Keratinocyte (primary cell): ENCODE measurements at regions not wholly inside any gene's neighbourhood (a gene's known extent, or its start where the extent isn't known, plus 50 kb on each side); places are given as distances from the start of the nearest gene placed in this dataset.

Experiments used
- DNase-seq: peaks from one replicate; pipeline ENCODE4 v3.0.0-alpha.2; 2011; ENCODE audit warnings: low read depth, missing footprints, low spot score
- FAIRE-seq: peaks from 2 replicates; lab custom pipeline; 2011; peaks lifted over from hg19 to GRCh38; lab: Jason Lieb, UNC
- H2AFZ ChIP-seq: 2 replicates; pipeline ENCODE4 v1.6.0; 2012; ENCODE audit warnings: low read length, control low read depth, inconsistent platforms; ENCODE audit not compliant: control insufficient read depth
- H3K27ac ChIP-seq: 2 replicates; pipeline ENCODE4 v1.5.1; 2011; ENCODE audit warnings: low read length; ENCODE audit not compliant: control insufficient read depth, insufficient read depth
- H3K27me3 ChIP-seq: 3 replicates; pipeline ENCODE4 v1.6.0; 2011; ENCODE audit warnings: low read length; ENCODE audit not compliant: control insufficient read depth, insufficient read depth; ENCODE audit errors: extremely low read depth
- H3K36me3 ChIP-seq, 2 experiments: 2 replicates in 1 of 2; 3 replicates in 1 of 2; pipeline ENCODE4 v1.5.1; 2011; ENCODE audit warnings: low read length in 2 of 2, mild to moderate bottlenecking in 1 of 2; ENCODE audit not compliant: control insufficient read depth in 2 of 2, insufficient read depth in 2 of 2; ENCODE audit errors: extremely low read depth in 1 of 2
- H3K4me1 ChIP-seq: 3 replicates; pipeline ENCODE4 v1.5.1; 2011; ENCODE audit warnings: low read length; ENCODE audit not compliant: control insufficient read depth, insufficient read depth; ENCODE audit errors: extremely low read depth
- H3K4me2 ChIP-seq: 3 replicates; pipeline ENCODE4 v1.6.0; 2011; ENCODE audit warnings: low read depth, low read length; ENCODE audit not compliant: control insufficient read depth, insufficient read depth; ENCODE audit errors: extremely low read depth
- H3K4me3 ChIP-seq, 3 experiments: fragments of 200-600 bp in 1 of 3; sonication (generic) in 1 of 3; 2 replicates in 2 of 3; 3 replicates in 1 of 3; pipeline ENCODE4 v1.5.1; 2011 to 2016; ENCODE audit warnings: low read length in 3 of 3, mild to moderate bottlenecking in 3 of 3, control low read depth in 2 of 3, inconsistent platforms in 1 of 3, low read depth in 1 of 3, mixed read lengths in 1 of 3, mixed run types in 1 of 3, moderate library complexity in 1 of 3; ENCODE audit not compliant: control insufficient read depth in 2 of 3, insufficient read depth in 2 of 3; ENCODE audit errors: extremely low read depth in 1 of 3
- H3K79me2 ChIP-seq: 2 replicates; pipeline ENCODE4 v1.6.0; 2012; ENCODE audit warnings: low read length; ENCODE audit not compliant: control insufficient read depth, insufficient read depth
- H3K9ac ChIP-seq: 3 replicates; pipeline ENCODE4 v1.6.0; 2011; ENCODE audit warnings: low read length; ENCODE audit not compliant: control insufficient read depth, insufficient read depth; ENCODE audit errors: extremely low read depth
- H3K9me1 ChIP-seq: 3 replicates; pipeline ENCODE4 v1.6.0; 2011; ENCODE audit warnings: low read length; ENCODE audit not compliant: control insufficient read depth, insufficient read depth; ENCODE audit errors: extremely low read depth
- H3K9me3 ChIP-seq: 2 replicates; pipeline ENCODE4 v1.5.1; 2012; ENCODE audit warnings: low read depth, low read length; ENCODE audit not compliant: control insufficient read depth
- H4K20me1 ChIP-seq: 3 replicates; pipeline ENCODE4 v1.6.0; 2011; ENCODE audit warnings: low read length; ENCODE audit not compliant: control insufficient read depth, insufficient read depth; ENCODE audit errors: extremely low read depth
- CTCF ChIP-seq, 3 experiments: IDR thresholded peaks in 1 of 3; conservative IDR thresholded peaks in 1 of 3; optimal IDR thresholded peaks in 1 of 3; 2 replicates in 2 of 3; 3 replicates in 1 of 3; pipeline versions ENCODE3 to v1.5.1; 2011; ENCODE audit warnings: low read length in 3 of 3, mild to moderate bottlenecking in 3 of 3, moderate library complexity in 2 of 3, control low read depth in 1 of 3, inconsistent platforms in 1 of 3; ENCODE audit not compliant: insufficient read depth in 2 of 3; ENCODE audit errors: extremely low read depth in 1 of 3
- EZH2 ChIP-seq: IDR thresholded peaks from one replicate; pipeline ENCODE4 v1.6.1; 2012; ENCODE audit warnings: inconsistent platforms, mild to moderate bottlenecking, low read length, moderate library complexity
- dilution Hi-C: fragments of 300-500 bp; cut with MboI; formaldehyde crosslinking; loops from one replicate; pipeline ENCODE4 v1.7.0; 2020; ENCODE audit warnings: low sequenced_read_pairs; ENCODE audit not compliant: extremely low pct_ligation_motif_present

- H4K20me1 ChIP-seq, result no peaks in the 10 kb centered on the region
- no peak for FAIRE-seq
Observed at GRCh38 chr4:163901319-163901718, 406.8 kb downstream of the TMA16 start.

GRCh38 chr4:163902417-163902816 lies 407.9 kb downstream of the TMA16 start:
- TF ChIP-seq EZH2, result no peak
- no peak for TF ChIP-seq CTCF (optimal IDR thresholded peaks at IDR 0.05 in 1 of 3, IDR thresholded peaks at IDR 0.05 in 1 of 3, conservative IDR thresholded peaks at IDR 0.05 in 1 of 3; ENCODE audit: extremely low read depth in 1 of 3, insufficient read depth in 2 of 3, low read length in 3 of 3)
- Histone ChIP-seq H3K9me3 (no peaks in the 10 kb centered on the region), H3K4me2 (no peak overlapping the region), H3K4me1 (no peaks in the 10 kb centered on the region), H2AFZ (no peak overlapping the region), H3K36me3 (no peaks in the 10 kb centered on the region), H3K9ac (no peak overlapping the region), H3K4me3 (no peak overlapping the region), H3K27me3 (no peaks in the 10 kb centered on the region), H3K79me2 (no peaks in the 10 kb centered on the region), H3K27ac (no peak overlapping the region), H3K9me1 (no peaks in the 10 kb centered on the region), H4K20me1 (no peaks in the 10 kb centered on the region)
- dilution Hi-C loops, result no loop called here
- DNase-seq, result no peak
- FAIRE-seq, result no peak

More at GRCh38 chr4:163901319-163901718, 406.8 kb downstream of the TMA16 start:
- no peaks in the 10 kb centered on the region for H3K27me3 ChIP-seq
- no peaks in the 10 kb centered on the region for H3K9me3 ChIP-seq
- dilution Hi-C loops, result no loop called here
- H2AFZ ChIP-seq, result no peak overlapping the region
- H3K4me3 ChIP-seq, result no peak overlapping the region
- H3K27ac ChIP-seq, result no peak overlapping the region
- TF ChIP-seq CTCF (optimal IDR thresholded peaks at IDR 0.05 in 1 of 3, IDR thresholded peaks at IDR 0.05 in 1 of 3, conservative IDR thresholded peaks at IDR 0.05 in 1 of 3; ENCODE audit: extremely low read depth in 1 of 3, insufficient read depth in 2 of 3, low read length in 3 of 3) (no peak), EZH2 (no peak)
- H3K79me2 ChIP-seq, result no peaks in the 10 kb centered on the region
- no peak for DNase-seq
- H3K4me1 ChIP-seq, result no peaks in the 10 kb centered on the region
- no peaks in the 10 kb centered on the region for H3K36me3 ChIP-seq
- H3K4me2 ChIP-seq, result no peak overlapping the region
- no peaks in the 10 kb centered on the region for H3K9me1 ChIP-seq
- H3K9ac ChIP-seq, result no peak overlapping the region
